ENCODE measurements at regions not wholly inside any gene's neighbourhood (a gene's known extent, or its start where the extent isn't known, plus 50 kb on each side); places are given as distances from the start of the nearest gene placed in this dataset.

DNA sequence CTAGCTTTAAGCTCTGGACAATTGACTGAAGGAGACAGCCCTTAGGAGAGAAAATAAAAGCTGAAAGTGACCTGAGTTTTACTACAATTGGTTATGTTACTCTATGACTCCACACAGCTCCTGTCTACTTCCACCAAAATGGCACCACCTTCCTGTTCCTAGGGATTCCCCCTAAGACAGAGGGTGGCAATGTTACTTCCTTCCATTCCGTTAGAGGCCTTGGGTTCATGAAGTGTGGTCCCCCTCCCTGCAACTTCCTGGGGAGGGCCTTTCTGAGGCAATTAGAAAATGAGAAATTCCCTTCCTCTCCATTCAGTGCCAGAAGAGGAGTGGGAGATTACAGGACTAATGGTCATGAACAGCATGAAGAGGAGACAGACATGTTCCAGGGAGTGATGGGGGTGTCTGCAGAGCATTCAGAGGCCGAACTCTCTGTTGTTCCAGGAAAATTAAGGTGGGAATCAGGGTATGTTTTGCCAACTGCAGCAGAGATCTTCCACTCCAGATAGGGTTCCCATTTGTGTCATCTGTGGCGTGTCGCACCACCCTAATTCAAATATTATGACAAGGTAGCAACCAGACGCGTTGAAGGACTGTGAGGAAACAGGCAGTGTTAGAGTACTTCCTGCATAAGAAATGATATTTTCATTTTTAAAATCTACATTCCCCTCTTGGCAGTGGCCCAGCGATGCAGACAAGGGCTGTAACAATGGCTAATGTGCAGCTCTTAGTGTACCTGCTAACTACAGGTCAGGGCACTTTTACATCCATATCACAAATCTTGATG, 53.1 kb upstream of the TRIM67 start:
- DNase-seq (ENCODE audit: low read depth), result no peak

DNA sequence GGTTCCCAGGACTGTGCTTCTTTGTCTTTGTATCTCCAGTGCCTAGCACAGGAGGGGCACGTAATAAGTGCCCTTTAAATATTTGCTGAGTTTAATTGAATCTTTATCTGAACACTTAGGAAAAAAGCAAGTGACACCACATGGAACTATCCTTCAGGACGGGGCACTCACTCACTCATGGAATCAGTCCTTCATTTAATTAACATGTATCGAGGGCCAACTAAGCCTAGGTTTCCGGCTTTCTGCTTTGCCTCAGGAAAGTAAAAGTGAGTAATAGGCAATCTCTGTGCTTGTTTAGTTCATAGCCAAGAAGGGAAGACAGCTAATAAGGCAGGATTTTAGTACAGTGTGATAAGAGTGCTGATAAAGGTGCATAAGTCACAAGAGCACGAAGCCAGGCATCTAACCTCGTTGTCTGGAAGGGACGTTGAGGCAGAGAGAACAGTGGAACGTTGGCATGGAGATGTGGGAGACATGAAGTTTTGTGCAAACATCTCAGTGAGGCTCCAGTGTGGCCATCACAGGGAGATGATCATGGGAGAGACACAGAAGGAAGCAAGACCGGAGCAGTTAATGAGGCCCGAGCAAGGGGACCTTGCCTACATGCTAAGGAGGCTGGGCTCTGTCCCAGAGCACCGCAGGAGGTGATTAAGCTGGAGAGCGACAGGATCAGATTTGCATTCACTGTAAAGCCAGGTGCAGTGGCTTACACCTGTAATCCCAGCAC, 54.1 kb upstream of the TRIM67 start:
- DNase-seq (ENCODE audit: low read depth), result no peak

DNA sequence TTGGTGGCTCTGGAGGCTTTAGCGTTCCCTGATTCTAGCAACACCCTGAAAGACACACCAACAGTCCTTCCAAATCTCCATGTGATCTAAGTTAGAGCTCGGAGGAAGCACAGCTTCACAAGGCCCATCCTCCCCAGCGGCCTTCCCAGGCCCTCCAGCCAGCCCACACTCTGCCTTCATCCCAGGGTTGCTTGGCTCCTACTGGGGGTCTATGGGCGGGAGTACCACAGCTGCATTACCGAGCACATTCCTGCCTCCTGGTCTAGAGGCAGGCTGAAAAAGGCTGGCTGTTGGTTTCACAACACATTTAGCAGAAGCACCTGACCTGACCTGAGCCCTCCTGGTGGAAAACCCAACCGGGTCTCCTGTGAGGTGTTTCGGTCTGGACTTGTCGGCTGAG, 54.7 kb upstream of the TRIM67 start:
- no peak for DNase-seq (ENCODE audit: low read depth)

DNA sequence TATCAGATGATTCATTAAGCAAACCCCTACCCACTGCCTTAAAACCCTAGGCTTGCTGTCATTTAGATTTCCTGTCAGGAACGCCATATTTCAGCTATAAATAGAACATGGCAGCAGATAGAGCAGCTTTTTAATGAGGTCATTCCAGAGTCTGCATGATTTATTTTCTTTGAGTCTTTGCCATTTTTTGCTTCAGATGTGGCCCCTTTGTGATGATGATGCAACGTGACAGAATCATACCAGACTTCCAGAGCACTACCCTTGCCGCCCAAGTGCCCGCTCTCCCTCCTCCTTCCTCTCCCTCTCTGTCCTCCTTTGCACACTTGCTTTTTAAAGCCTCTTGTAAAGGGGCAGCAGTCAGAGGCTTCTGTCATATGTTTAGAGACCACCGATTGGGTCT, 55.5 kb upstream of the TRIM67 start:
- peak; percentile 2 for DNase-seq (ENCODE audit: low read depth)

DNA sequence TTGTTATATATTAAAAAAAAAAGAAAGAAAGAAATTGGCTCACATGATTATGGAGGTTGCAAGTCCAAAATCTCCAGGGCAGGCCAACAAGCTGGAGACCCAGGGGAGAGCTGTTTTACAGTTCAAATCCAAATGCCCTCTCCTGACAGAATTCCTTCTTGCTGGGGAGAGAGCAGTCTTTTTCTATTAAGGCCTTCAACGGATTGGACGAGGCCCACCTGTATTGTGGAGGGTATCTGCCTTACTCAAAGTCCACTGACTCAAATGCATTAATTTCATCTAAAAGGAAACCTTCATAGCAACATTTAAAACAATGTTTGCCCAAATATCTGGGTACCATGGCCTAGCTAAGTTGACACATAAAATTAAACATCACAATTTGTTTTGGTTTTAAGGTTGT, 56.9 kb upstream of the TRIM67 start:
- no peak for DNase-seq (ENCODE audit: low read depth)

DNA sequence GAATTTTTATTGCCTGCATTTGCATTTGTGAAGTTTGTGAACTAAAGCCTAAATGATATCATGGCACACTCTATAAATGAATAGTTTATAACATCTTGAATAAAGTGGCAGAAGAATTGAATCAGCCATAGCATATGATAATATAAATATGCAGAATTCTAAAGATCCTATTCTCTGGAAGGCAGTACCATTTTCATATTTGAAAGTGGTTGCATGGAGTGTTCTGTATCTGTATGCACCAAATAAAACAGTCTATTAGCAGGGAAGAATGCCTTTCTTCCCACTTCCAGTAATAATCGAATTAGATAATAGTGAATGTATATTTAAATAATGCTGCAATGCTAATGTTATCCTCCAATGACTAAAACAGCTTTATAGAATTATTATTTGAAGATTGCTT, 57.9 kb upstream of the TRIM67 start:
- DNase-seq (ENCODE audit: low read depth), result no peak

DNA sequence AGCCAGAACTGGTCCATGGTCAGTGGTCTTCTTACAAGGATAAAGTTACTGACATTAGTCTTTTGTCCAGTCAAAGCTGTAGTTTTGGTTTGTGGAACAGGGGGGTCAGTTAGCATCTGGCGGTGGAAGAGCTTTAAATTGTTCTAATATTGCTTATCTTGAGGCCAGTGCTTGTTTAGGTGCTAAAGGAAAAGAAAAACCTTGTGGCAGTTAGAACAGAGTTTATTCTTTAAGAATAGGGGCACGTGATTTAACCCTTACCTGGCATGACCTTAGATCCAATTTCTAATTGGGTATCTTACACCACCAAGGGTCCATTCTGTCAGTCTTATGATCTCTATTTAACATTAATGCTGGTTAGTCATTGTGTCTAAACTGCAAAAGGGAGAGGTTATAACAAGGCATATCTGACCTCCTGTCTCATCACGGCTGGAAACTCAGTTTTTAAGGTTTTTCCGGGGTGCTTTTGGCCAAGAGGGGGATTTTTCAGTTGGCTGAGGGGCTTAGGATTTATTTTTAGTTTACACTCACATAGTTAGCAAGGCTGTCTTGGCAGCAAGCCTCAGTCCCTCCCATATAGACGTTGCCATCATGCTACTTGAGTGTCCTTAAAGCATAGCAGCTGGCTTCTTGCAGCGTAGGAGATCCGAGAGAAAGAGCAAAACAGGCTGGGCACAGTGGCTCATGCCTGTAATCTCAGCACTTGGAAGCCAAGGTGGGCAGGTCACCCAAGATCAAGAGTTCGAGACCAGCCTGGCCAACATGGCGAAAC, 60.1 kb upstream of the FAM89A start:
- DNase-seq (ENCODE audit: low read depth), result no peak

DNA sequence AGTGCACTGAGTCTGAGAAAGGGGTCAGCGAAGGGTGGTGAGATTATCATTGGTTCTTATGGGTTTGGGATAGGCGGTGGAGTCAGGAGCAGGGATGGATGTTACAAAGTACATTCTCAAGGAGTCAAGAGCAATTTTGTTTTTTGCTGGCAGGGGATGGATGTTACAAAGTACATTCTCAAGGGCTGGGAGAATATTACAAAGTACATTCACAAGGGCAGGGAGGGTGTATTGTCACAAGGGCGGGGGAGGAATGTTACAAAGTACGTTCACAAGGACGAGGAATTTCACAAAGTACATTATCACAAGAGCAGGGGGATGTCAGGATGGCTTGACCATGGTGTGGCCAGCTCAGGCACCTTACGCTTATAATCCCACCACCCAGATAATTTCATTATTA, 59.3 kb upstream of the FAM89A start:
- DNase-seq (ENCODE audit: low read depth), result no peak

DNA sequence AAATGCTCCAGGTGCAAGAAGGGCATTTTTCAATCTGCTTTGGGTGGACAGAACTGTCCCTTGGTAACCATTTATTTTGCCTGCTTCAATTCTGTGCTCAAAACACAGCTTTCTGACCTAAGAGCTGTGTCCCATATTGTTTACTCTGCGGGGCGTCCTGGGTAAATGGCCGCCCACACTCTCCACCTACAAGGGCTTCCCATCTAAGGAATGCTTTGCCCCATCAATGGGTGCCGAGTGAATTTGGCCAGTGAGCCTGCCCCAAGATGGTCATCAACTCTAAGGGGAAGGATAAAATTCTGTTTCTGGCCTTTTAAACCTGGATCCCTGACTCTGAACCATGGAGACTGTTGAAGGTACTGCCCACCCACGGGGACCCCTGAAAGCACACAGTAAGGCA, 55.5 kb upstream of the FAM89A start:
- no peak for DNase-seq (ENCODE audit: low read depth)

DNA sequence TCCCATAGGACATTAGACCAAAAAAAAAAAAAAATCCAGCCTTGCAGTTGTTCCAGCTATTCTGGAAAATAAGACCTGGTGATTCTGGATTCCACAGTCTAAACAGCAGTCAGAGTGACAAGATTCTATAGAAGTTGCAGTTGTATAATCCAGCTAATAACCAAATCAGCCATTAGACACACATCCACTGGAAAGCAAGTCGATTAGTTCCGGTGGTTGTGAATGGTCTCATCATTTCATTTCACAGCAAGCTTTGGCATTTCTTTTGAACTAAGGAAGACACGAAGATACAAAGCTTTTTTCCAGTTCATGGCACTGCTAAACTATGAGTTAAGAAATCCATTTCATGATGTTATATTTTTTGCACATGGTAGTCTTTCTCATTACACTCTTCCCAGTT, 54.4 kb upstream of the FAM89A start:
- no peak for DNase-seq (ENCODE audit: low read depth)

DNA sequence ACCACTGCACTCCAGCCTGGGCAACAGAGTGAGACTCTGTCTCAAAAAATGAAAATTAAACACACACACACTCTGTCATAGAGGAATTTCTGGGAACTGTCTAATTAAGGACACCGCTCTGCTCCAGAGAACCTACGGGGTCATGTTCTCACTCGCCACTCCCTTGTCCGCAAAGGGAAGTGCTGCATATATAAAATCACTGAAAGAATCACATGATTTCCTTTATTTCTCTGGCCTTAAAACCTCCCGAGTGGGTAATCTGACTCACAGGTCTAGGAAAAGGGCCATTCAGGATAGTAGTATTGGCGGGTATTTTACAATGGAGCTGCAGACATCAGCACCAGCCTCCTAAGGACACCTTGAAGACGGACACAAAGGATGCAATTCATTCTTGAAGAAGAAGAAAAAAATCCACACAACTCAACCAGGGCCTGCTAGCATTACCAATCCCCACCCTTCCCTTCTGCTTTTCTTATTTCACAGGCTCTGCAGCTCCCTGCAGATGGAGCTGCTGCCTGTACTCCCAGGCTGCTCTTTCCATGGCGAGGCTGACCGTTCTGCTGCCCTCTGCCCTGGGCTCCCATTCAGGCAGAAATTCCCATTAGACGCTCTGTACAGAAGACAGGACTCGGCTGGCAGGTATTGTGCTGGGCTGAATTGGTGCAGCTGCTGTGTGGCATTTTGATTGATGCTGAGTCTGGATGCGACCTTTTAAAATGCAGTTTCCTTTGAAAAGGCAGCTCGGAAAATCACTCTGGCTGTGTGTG, 53.3 kb upstream of the FAM89A start:
- no peak for DNase-seq (ENCODE audit: low read depth)

DNA sequence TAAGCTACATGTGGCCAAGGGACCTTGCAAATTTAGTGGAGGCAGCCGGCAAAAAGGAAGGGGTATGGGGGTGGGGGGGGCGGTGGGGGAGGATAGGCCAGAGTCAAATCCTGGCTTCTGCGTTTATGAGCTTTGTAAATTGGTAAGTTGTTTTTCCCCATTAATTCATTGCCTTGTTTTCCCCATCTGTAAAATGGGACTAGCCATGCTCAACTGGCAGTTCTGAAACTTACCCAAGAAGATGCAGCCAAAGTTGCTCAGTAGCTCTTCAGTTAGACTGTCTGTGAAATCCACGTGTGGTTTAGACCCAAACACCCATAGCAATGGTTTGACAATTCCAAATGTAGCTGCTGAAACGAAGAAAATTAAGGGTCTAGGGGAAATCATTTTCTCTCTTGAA, 52.3 kb upstream of the FAM89A start:
- DNase-seq (ENCODE audit: low read depth), result no peak

DNA sequence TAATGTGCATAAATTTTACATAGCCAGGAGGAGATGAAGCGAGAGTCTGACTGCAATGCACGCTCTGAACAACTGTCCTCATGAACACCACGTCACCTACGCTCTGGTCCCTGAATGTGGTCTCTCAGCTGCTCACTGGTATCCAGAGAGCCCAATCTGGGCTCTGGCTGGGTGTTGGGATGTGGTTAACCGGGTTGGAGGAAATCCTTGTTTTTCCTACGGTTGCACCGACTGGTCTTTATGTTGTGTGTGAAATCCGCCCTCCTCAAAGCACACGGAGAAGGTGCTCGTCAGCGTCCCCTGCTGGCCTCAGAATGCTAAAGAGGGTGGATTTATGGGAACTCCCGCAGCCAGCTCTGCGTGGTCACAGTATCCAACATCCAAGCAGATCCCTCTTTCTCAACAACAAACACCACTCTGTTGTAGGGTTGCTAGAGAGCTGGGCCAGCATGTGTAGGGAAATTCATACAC, 51.8 kb upstream of the FAM89A start:
- DNase-seq (ENCODE audit: low read depth), result no peak

DNA sequence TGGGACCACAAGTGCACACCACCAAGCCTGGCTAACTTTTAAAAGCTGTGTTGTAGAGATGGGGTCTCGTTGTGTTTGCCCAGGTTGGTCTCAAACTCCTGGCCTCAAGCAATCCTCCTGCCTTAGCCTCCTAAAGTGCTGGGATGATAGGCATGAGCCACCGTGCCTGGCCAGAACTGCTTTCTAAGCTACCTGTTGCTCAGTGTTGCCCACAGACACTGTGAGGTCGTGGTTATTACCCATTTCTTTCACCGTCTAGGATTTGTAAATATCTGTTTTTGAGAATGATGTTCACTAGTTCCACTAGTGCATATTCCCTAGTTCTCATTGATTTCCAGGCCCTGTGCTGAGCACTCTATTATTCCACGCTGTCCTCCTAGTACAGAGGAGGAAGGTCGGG, 51.4 kb upstream of the FAM89A start:
- no peak for DNase-seq (ENCODE audit: low read depth)

Data from HS-5 (cell line).